ENCODE measurements at regions not wholly inside any gene's neighbourhood (a gene's known extent, or its start where the extent isn't known, plus 50 kb on each side); places are given as distances from the start of the nearest gene placed in this dataset.

GRCh38 chr7:125506331-125506730, 576.7 kb upstream of the POT1 start:
- no peaks in the 10 kb centered on the region for H3K36me3 Mint-ChIP-seq
- Histone ChIP-seq H3K4me1 (ENCODE audit: control insufficient read depth in 1 of 2, extremely low read depth in 1 of 2, insufficient read depth in 2 of 2, low read length in 2 of 2) (no peaks in the 10 kb centered on the region), H3K4me3 (ENCODE audit: control insufficient read depth in 1 of 2, extremely low read depth in 1 of 2, low read length in 1 of 2) (no peak overlapping the region), H3K27ac (ENCODE audit: low read length) (no peak overlapping the region), H3K9me3 (no peaks in the 10 kb centered on the region), H3K27me3 (replicated peaks in 1 of 2; ENCODE audit: control insufficient read depth in 2 of 2, extremely low read depth in 1 of 2, insufficient read depth in 2 of 2, low read length in 1 of 2) (no peaks in the 10 kb centered on the region), H3K36me3 (ENCODE audit: control insufficient read depth in 2 of 2, extremely low read depth in 1 of 2, insufficient read depth in 1 of 2, low read length in 1 of 2) (no peaks in the 10 kb centered on the region)
- H3K4me1 Mint-ChIP-seq: no peaks in the 10 kb centered on the region
- ATAC-seq (replicated peaks in 1 of 4) (no peak), DNase-seq (no peak)
- 50% methylated on average over 2 of the region's 4 CpGs for WGBS (ENCODE audit: insufficient coverage)
- H3K4me3 Mint-ChIP-seq: no peak overlapping the region
- CTCF ChIA-PET: no interaction called here
- POLR2A ChIA-PET: no interaction called here
- H3K27ac Mint-ChIP-seq: no peak overlapping the region
- H3K9me3 Mint-ChIP-seq: peaks cover 8 to 22% (median 18%) of the 10 kb centered on the region in 3 donors
- H3K27me3 Mint-ChIP-seq: no peaks in the 10 kb centered on the region

GRCh38 chr7:125504848-125505247, 575.2 kb upstream of the POT1 start:
- Histone ChIP-seq H3K4me3 (ENCODE audit: control insufficient read depth in 1 of 2, extremely low read depth in 1 of 2, low read length in 1 of 2) (no peak overlapping the region), H3K4me1 (ENCODE audit: control insufficient read depth in 1 of 2, extremely low read depth in 1 of 2, insufficient read depth in 2 of 2, low read length in 2 of 2) (no peaks in the 10 kb centered on the region), H3K27ac (ENCODE audit: low read length) (no peak overlapping the region), H3K36me3 (ENCODE audit: control insufficient read depth in 2 of 2, extremely low read depth in 1 of 2, insufficient read depth in 1 of 2, low read length in 1 of 2) (no peaks in the 10 kb centered on the region), H3K9me3 (no peaks in the 10 kb centered on the region), H3K27me3 (replicated peaks in 1 of 2; ENCODE audit: control insufficient read depth in 2 of 2, extremely low read depth in 1 of 2, insufficient read depth in 2 of 2, low read length in 1 of 2) (no peaks in the 10 kb centered on the region)
- peaks cover 10 to 27% (median 21%) of the 10 kb centered on the region in 3 donors for H3K9me3 Mint-ChIP-seq
- H3K27ac Mint-ChIP-seq: no peak overlapping the region
- H3K36me3 Mint-ChIP-seq: no peaks in the 10 kb centered on the region
- DNase-seq: no peak
- no CpG with 5 or more reads among the region's 2 CpGs for WGBS (ENCODE audit: insufficient coverage)
- ATAC-seq (replicated peaks in 1 of 4): no peak
- CTCF ChIA-PET: no interaction called here
- no peak overlapping the region for H3K4me3 Mint-ChIP-seq
- POLR2A ChIA-PET: no interaction called here
- H3K27me3 Mint-ChIP-seq: no peaks in the 10 kb centered on the region
- H3K4me1 Mint-ChIP-seq: no peaks in the 10 kb centered on the region

- Mint-ChIP-seq H3K4me3 (no peak overlapping the region), H3K36me3 (no peaks in the 10 kb centered on the region), H3K27me3 (no peaks in the 10 kb centered on the region), H3K27ac (no peak overlapping the region), H3K4me1 (no peaks in the 10 kb centered on the region), H3K9me3 (peaks cover 6 to 13% (median 9%) of the 10 kb centered on the region in 3 donors)
- WGBS (ENCODE audit: insufficient coverage): no CpG with 5 or more reads among the region's 1 CpG
- ChIA-PET POLR2A (interaction anchor here in 1 of 2 donors (0.5 kb wide), 1 partner anchor 120 kb away, joined by 3 read pairs; no protein-coding TSS in a partner anchor), CTCF (no interaction called here)
- H3K4me1 ChIP-seq (ENCODE audit: control insufficient read depth in 1 of 2, extremely low read depth in 1 of 2, insufficient read depth in 2 of 2, low read length in 2 of 2): no peaks in the 10 kb centered on the region
- H3K27me3 ChIP-seq (replicated peaks in 1 of 2; ENCODE audit: control insufficient read depth in 2 of 2, extremely low read depth in 1 of 2, insufficient read depth in 2 of 2, low read length in 1 of 2): no peaks in the 10 kb centered on the region
- no peak for ATAC-seq (replicated peaks in 1 of 4)
- no peak for DNase-seq
- no peaks in the 10 kb centered on the region for H3K9me3 ChIP-seq
- no peaks in the 10 kb centered on the region for H3K36me3 ChIP-seq (ENCODE audit: control insufficient read depth in 2 of 2, extremely low read depth in 1 of 2, insufficient read depth in 1 of 2, low read length in 1 of 2)
- H3K27ac ChIP-seq (ENCODE audit: low read length): no peak overlapping the region
- H3K4me3 ChIP-seq (ENCODE audit: control insufficient read depth in 1 of 2, extremely low read depth in 1 of 2, low read length in 1 of 2): no peak overlapping the region
These were observed 566.4 kb upstream of the POT1 start for GRCh38 chr7:125495997-125496396.

- no peak overlapping the region for H3K27ac ChIP-seq (ENCODE audit: low read length)
- CTCF ChIA-PET: no interaction called here
- Mint-ChIP-seq H3K36me3 (no peaks in the 10 kb centered on the region), H3K4me1 (no peaks in the 10 kb centered on the region), H3K27me3 (no peaks in the 10 kb centered on the region), H3K9me3 (peaks cover 0 to 7% (median 0%) of the 10 kb centered on the region in 3 donors), H3K27ac (no peak overlapping the region), H3K4me3 (no peak overlapping the region)
- no peaks in the 10 kb centered on the region for H3K36me3 ChIP-seq (ENCODE audit: control insufficient read depth in 2 of 2, extremely low read depth in 1 of 2, insufficient read depth in 1 of 2, low read length in 1 of 2)
- no peak overlapping the region for H3K4me3 ChIP-seq (ENCODE audit: control insufficient read depth in 1 of 2, extremely low read depth in 1 of 2, low read length in 1 of 2)
- ATAC-seq (replicated peaks in 1 of 4): no peak
- H3K27me3 ChIP-seq (replicated peaks in 1 of 2; ENCODE audit: control insufficient read depth in 2 of 2, extremely low read depth in 1 of 2, insufficient read depth in 2 of 2, low read length in 1 of 2): no peaks in the 10 kb centered on the region
- no peaks in the 10 kb centered on the region for H3K9me3 ChIP-seq
- no peak for DNase-seq
- POLR2A ChIA-PET: no interaction called here
- no CpG with 5 or more reads among the region's 1 CpG for WGBS (ENCODE audit: insufficient coverage)
- H3K4me1 ChIP-seq (ENCODE audit: control insufficient read depth in 1 of 2, extremely low read depth in 1 of 2, insufficient read depth in 2 of 2, low read length in 2 of 2): no peaks in the 10 kb centered on the region
These were observed 562.9 kb upstream of the POT1 start for GRCh38 chr7:125492521-125492920.

- ChIA-PET POLR2A (no interaction called here), CTCF (no interaction called here)
- Mint-ChIP-seq H3K27ac (no peak overlapping the region), H3K4me1 (no peaks in the 10 kb centered on the region), H3K9me3 (peaks cover 0 to 8% (median 7%) of the 10 kb centered on the region in 3 donors), H3K36me3 (no peaks in the 10 kb centered on the region), H3K27me3 (no peaks in the 10 kb centered on the region), H3K4me3 (no peak overlapping the region)
- DNase-seq (no peak), ATAC-seq (replicated peaks in 1 of 4) (no peak)
- Histone ChIP-seq H3K27ac (ENCODE audit: low read length) (no peak overlapping the region), H3K27me3 (replicated peaks in 1 of 2; ENCODE audit: control insufficient read depth in 2 of 2, extremely low read depth in 1 of 2, insufficient read depth in 2 of 2, low read length in 1 of 2) (no peaks in the 10 kb centered on the region), H3K9me3 (no peaks in the 10 kb centered on the region), H3K36me3 (ENCODE audit: control insufficient read depth in 2 of 2, extremely low read depth in 1 of 2, insufficient read depth in 1 of 2, low read length in 1 of 2) (no peaks in the 10 kb centered on the region), H3K4me3 (ENCODE audit: control insufficient read depth in 1 of 2, extremely low read depth in 1 of 2, low read length in 1 of 2) (no peak overlapping the region), H3K4me1 (ENCODE audit: control insufficient read depth in 1 of 2, extremely low read depth in 1 of 2, insufficient read depth in 2 of 2, low read length in 2 of 2) (no peaks in the 10 kb centered on the region)
- whole genome bisulfite sequencing (ENCODE audit: insufficient coverage): 86% methylated on average over 1 of the region's 1 CpG
These were observed 561.5 kb upstream of the POT1 start for GRCh38 chr7:125491137-125491536.

- no peak for ATAC-seq (replicated peaks in 1 of 4)
These were observed 560.5 kb upstream of the POT1 start for GRCh38 chr7:125490167-125490566.

GRCh38 chr7:125485223-125485622, 555.6 kb upstream of the POT1 start:
- no peaks in the 10 kb centered on the region for H3K27me3 ChIP-seq (replicated peaks in 1 of 2; ENCODE audit: control insufficient read depth in 2 of 2, extremely low read depth in 1 of 2, insufficient read depth in 2 of 2, low read length in 1 of 2)
- no peak overlapping the region for H3K27ac Mint-ChIP-seq
- no peaks in the 10 kb centered on the region for H3K36me3 ChIP-seq (ENCODE audit: control insufficient read depth in 2 of 2, extremely low read depth in 1 of 2, insufficient read depth in 1 of 2, low read length in 1 of 2)
- ChIA-PET POLR2A (no interaction called here), CTCF (no interaction called here)
- no peaks in the 10 kb centered on the region for H3K36me3 Mint-ChIP-seq
- WGBS (ENCODE audit: insufficient coverage): 57% methylated on average over 1 of the region's 2 CpGs
- no peak overlapping the region for H3K4me3 ChIP-seq (ENCODE audit: control insufficient read depth in 1 of 2, extremely low read depth in 1 of 2, low read length in 1 of 2)
- no peak overlapping the region for H3K4me3 Mint-ChIP-seq
- no peaks in the 10 kb centered on the region for H3K4me1 ChIP-seq (ENCODE audit: control insufficient read depth in 1 of 2, extremely low read depth in 1 of 2, insufficient read depth in 2 of 2, low read length in 2 of 2)
- H3K27ac ChIP-seq (ENCODE audit: low read length): no peak overlapping the region
- no peak for DNase-seq
- no peaks in the 10 kb centered on the region for H3K4me1 Mint-ChIP-seq
- no peaks in the 10 kb centered on the region for H3K9me3 ChIP-seq
- ATAC-seq (replicated peaks in 1 of 4): no peak
- no peaks in the 10 kb centered on the region for H3K27me3 Mint-ChIP-seq
- H3K9me3 Mint-ChIP-seq: peaks cover 0 to 12% (median 0%) of the 10 kb centered on the region in 3 donors

More at GRCh38 chr7:125490167-125490566, 560.5 kb upstream of the POT1 start:
- Mint-ChIP-seq H3K36me3 (no peaks in the 10 kb centered on the region), H3K4me1 (no peaks in the 10 kb centered on the region), H3K27me3 (no peaks in the 10 kb centered on the region), H3K27ac (no peak overlapping the region), H3K4me3 (no peak overlapping the region), H3K9me3 (peaks cover 0 to 8% (median 7%) of the 10 kb centered on the region in 3 donors)
- DNase-seq: no peak
- H3K9me3 ChIP-seq: no peaks in the 10 kb centered on the region
- no peaks in the 10 kb centered on the region for H3K4me1 ChIP-seq (ENCODE audit: control insufficient read depth in 1 of 2, extremely low read depth in 1 of 2, insufficient read depth in 2 of 2, low read length in 2 of 2)
- POLR2A ChIA-PET: no interaction called here
- CTCF ChIA-PET: no interaction called here
- no peak overlapping the region for H3K4me3 ChIP-seq (ENCODE audit: control insufficient read depth in 1 of 2, extremely low read depth in 1 of 2, low read length in 1 of 2)
- H3K36me3 ChIP-seq (ENCODE audit: control insufficient read depth in 2 of 2, extremely low read depth in 1 of 2, insufficient read depth in 1 of 2, low read length in 1 of 2): no peaks in the 10 kb centered on the region
- WGBS (ENCODE audit: insufficient coverage): no CpG with 5 or more reads among the region's 4 CpGs
- no peak overlapping the region for H3K27ac ChIP-seq (ENCODE audit: low read length)
- H3K27me3 ChIP-seq (replicated peaks in 1 of 2; ENCODE audit: control insufficient read depth in 2 of 2, extremely low read depth in 1 of 2, insufficient read depth in 2 of 2, low read length in 1 of 2): no peaks in the 10 kb centered on the region
